HuH-7.5 (cell line): ENCODE measurements at regions not wholly inside any gene's neighbourhood (a gene's known extent, or its start where the extent isn't known, plus 50 kb on each side); places are given as distances from the start of the nearest gene placed in this dataset.

Experiments used
- DNase-seq: peaks from one replicate; pipeline ENCODE4 v3.0.0; 2011; ENCODE audit warnings: low spot score

DNA sequence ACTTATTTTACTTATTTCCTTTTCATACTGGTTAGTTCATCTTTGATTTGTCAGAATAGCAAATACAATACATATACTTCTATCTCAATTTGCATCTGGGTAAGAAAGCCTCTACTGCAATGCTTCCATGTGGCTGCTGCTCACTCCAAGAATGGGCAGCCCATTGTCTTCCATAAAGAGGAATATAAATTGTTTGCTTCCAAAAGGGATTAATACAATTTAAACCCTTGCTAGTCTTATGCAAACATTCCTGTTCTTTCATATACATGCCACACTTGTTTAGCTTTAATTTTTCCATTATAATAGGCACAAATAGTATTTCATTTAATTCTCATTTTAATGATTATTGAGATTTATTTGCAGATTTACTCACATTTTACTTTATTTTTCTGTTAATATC lies 555.4 kb upstream of the POM121L12 start:
- DNase-seq, result no peak

DNA sequence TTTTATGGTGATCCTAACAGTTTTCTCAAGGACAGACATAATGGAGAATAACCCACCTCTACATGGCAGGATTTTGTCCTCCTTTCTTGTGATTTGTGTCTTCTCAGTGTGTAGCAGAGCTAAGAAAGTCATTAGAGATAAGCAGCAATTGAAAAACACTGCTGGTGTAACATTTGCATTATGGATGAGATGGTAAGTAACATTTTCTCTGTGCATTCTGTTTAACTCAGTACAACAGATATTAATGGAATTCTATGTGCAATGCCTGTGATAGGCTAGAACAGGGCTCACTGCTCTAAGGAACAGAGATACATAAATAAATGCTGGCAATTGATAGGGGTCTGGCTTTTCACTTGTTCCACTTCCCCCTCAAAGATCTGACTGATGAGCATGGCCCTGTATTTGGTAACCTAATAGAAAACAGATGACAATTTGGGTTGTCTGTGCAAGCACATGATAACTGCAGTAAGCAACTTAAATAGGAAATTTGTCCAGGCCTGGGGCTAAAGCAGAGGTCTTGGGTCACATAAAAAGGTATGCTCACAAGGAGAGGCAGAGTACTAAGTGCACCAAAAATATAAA lies 560.3 kb upstream of the POM121L12 start:
- no peak for DNase-seq

DNA sequence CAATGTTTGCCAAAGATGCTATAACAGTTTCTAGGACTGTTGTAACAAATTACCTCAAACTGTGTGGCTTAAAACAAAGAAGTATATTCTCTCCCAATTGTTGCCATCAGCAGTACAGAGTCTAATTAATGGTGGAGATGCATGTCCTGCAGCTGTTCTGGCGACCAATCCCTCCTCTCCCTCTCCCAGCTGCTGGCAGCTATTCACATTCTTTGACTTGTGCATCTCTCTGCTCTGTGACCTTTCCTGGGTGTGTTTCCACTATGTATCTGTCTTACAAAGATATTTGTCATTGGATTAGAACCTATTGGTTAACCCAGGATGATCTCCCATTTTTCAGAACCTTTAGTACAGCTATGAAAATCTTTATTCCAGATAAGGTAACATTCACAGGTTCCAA lies 561.7 kb upstream of the POM121L12 start:
- no peak for DNase-seq

DNA sequence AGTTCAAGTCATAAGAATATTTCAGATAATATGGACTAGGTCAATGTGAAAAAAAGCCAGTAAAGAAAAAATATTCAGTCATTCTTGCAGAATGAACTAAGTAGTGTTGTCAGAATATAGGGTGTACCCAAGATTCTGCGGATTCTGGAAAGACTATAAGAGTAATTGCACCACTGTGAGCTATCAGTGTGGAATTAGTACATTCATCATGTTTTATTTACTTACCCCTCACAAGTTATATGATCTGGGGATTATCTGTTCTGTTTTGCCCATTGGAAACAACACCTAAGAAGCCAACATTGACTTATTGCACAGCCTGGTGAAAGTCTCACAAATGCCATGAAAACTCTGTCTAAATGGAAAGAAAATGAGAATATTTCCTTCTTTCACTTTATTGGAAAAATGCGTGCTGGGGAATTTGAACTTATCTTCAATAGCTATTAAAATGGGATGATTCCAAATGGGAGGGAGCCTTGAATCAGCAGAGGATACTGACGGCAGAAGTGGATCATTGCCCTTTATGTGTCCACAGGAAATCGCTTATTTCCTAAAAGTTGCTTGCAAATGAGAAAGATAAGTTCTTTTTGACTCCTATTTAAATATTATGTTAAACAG lies 563.3 kb upstream of the POM121L12 start:
- DNase-seq, result no peak

DNA sequence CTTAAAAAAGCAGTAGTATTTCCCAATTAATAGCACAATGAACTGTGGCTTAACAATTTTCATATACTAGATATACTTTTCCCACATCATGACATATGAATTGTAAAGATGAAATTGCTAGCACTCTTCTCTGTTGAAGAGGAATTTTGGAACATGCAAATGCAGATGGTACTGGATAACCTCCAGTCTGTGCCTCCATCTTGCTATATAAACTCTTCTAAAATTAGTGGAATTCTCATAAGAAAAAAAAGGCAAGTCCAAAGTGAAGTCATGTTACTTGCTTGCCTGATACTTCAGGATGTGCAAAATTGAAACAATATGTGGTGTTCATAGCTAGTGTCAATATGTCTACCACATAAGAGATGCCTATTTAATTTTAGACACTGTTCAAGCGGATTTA lies 570.2 kb upstream of the POM121L12 start:
- DNase-seq, result no peak

DNA sequence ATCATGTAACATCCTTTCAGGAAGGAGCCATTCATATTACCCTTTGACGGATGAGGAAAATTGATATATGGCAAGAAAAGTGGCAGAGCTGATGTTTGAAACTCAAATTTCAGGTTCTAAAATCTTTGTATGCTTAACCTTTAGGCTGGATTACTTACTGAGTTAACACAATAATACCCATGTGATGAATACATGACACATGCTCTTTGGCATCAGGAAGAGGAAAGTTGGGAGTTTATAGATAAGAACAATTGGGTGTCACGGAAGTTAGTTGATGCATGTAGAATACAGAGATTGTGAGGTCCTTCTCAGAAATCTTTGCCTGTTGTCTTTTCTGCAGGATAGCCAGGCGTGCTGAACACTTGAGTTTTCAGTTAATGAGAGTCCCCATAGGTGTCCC lies 572.1 kb upstream of the POM121L12 start:
- DNase-seq, result no peak

DNA sequence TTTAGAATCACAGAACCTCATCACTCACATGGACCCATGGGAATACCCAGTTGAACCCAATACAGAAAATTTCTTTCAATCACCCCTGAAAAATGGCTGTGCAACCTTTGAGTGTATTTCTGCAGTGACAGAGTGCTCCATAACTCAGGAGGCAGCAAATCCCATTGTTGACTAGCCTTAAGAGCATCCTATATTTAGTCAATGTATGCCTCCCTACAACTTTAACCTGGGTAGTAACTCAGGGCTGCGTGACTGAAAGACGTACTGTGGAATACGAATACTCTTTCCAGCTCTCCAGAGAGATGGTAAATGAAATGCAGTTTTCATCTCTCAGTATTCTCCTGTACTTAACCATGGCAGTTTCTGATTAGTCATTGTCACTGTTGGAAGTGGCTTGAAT lies 573.0 kb upstream of the POM121L12 start:
- DNase-seq, result no peak

DNA sequence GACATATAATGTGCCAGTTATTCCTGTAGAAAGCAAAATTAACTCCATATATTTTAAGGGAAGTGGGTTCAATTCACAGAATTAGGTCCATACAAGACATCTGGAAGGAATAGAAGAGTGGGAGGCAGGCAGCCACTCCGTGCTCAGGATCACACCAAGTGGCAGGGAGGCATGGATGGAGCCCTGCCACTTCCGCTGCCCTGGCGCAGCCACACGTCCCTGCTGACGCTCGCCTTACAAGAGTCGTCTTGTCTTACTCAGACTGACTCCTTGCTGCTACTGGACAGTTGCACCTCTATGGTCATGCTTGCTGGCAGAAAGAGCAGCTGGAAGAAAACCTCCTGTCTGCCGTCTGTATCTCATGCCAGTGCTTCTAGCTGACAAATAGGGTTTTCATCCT lies 579.9 kb upstream of the POM121L12 start:
- no peak for DNase-seq

DNA sequence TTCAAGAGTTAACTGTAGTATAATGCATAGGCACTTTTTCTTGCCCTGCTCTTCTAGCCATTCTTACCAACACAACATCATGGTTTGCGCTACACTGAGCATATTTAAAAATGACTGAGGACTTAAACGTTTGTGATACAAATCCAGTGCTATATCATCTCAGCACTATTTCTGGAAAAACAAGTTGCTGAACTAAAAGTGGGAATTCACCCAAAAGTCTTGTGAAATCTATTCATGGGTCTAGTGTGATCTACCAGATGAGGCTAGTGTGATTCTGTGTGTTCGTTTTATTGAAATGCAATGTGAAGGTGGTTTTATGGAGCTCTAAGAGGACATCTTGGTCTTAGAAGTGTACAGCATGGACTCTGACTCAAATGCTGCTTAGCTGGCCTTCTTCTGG lies 584.6 kb upstream of the POM121L12 start:
- DNase-seq, result no peak

DNA sequence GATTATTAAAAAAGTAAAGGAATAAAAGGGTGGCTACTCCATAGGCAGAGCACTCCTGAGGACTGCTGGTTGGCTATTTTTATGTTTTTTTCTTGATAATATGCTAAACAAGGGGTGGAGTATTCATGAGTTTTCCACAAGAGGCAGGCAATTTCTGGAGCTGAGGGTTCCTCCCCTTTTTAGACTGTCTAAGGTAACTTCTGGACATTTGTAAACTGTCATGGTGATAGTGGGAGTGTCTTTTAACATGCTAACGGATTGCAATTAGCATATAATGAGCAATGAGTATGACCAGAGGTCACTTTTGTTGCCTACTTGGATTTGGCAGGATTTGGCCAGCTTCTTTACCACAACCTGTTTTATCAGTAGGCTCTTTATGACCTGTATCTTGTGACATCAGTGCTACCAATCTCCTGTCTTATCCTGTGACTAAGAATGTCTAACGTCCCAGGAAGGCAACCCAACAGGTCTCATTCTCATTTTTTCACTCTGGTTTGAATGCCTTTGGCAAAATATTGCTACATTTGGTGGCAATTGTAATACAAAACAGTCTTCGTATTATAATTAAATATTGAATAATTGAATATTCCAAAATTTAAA lies 587.8 kb upstream of the POM121L12 start:
- DNase-seq, result no peak

DNA sequence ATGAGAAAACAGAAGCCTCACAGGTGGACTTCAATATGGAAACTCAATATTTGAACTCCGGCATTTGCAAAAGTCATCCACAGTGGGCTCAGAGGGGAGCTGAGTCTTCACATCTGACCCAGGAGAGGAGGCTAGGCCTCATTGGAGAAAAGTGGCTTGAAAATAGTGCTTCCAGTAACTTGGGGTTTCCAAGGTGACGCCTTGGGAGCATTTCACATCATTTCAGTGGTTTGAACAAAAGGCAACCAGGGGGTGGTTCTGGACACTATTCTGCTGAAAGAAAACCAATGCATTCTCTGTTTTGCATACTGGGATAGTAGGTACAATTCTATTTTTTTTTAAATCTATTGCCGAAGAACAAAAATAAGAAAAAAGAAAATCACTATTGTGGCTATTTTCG lies 599.2 kb upstream of the POM121L12 start:
- DNase-seq, result no peak

DNA sequence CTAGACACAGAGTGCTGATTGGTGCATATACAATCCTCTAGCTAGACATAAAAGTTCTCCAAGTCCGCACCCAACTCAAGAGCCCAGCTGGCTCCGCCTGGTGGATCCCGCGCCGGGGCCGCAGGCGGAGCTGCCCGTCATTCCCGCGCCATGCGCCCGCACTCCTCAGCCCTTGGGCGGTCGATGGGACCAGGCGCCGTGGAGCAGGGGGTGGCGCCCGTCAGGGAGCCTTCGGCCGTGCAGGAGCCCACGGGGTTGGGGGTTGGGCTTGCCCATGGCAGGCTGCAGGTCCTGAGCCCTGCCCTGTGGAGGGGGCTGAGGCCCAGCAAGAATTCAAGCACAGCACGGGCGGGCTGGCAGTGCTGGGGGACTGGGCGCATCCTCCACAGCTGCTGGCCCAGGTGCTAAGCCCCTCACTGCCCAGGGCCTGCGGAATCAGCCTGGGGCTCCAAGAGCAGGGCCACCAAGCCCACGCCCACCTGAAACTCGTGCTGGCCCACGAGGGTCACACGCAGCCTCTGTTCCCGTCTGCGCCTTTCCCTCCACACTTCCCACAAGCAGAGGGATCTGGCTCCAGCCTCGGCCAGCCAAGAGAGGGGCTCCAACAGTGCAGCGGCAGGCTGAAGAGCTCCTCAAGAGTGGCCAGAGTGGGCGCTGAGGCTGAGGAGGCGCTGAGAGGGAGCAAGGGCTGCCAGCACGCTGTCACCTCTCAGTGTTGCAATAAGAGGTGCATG lies 604.2 kb upstream of the POM121L12 start:
- DNase-seq, result no peak

DNA sequence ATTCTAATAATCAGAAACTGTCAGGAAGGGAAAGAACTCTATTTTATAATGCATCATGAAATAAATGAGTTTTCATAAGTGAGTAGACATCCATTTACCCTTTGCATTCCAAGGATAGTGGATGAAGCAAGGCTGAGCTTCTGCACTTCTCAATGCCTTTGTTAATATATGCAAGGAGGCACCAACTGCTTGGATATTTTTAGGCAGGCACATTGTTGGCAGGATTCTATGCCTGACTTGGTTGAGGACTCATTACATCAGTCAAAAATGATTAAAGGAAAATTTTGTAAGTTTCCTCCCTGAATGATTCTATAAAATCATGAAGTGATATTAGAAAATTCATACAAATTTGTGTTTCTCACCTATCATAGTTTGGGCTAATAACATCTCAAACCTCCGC lies 612.2 kb upstream of the POM121L12 start:
- no peak for DNase-seq

DNA sequence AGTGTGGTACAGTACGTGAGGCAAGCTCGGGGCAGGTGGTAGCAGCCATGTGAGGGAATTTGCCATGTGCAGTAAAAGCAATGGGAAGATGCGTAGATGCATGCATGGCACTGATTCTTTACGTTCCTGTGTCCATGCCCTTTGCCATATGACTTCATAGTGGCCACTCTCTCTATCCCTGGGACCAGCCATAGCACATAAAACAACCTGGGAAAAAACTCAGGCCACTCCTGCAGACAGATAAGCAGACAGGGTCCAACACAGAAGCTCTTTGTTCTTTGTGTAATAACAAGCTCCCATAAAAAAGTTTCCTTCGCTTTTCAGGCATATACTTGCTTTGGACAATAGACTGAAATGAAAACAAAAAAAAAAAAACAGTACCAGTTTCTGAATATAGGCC lies 622.4 kb upstream of the POM121L12 start:
- DNase-seq, result no peak

DNA sequence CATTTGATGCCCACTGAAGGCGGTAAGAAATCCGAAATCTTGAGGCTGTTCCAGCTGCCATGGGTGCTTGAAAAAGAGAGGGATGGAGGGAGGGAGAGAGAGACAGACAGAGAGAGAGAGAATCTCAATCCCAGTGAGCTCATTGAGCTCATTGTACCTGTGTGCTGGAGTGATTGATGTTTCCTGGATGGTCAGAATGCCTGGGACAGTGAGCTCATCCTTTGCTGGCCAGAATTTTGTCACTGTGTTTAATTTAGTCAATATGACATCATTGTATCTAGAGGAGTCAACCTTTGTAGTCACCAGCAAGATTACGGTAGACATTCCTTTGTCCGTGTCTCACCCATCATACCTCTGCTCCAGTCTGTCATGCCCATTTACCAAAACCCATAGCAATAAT lies 625.4 kb upstream of the POM121L12 start:
- DNase-seq, result no peak

DNA sequence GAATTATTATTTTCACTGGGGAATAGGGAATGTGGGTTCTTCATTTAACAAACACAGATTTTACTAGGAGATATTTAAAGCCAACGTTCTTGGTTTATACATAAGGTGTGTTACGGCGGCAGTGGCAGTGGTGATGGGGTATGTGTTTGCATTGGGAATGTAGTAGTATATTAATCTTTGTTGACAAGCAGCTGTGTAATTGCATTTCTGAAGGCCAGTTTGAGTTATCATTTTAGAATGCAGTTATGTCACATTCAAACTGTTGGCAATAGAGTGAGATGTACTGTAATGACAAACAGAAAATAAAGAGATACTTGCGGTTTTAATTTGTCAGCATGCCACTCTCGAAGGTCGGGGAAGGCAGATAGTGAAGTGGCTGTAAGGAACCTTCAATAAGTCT lies 628.6 kb upstream of the POM121L12 start:
- DNase-seq, result no peak

DNA sequence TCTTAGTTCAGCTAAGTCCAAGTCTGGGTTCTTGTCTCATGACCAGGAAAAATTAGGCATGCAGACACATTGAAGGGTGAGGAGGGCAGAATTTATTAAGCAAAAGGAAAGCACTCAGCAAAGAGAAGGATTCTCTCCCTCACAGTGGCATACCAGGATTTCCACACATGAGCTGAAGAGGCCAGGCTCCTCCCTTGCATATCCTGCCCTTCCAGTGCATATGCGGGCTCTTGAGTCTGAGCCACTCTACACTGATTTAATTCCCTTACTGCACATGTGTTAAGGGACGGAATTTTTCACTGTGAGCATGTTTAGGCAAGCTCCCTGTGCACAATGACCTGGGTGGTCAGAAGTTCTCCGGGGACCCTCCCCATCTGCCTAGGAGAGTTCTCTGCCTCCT lies 652.7 kb upstream of the POM121L12 start:
- no peak for DNase-seq

DNA sequence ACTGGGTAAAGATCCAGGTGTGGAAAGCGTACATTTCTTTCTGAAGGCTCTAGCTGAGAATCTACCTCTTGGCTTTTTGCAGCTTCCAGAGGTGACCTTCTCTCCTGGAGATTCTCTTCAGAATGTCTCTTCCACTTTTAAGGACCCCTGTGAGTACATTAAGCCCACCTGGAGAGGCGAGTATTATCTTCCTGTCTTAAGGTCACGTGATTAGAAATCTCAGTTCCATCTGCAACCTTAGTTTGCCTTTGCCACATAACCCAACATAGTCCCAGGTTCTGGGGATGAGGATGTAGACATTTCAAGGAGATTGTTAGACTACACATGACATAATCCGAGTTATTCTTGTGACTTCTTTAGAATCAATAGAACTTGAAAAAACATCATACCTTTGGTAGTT lies 665.5 kb upstream of the POM121L12 start:
- no peak for DNase-seq

DNA sequence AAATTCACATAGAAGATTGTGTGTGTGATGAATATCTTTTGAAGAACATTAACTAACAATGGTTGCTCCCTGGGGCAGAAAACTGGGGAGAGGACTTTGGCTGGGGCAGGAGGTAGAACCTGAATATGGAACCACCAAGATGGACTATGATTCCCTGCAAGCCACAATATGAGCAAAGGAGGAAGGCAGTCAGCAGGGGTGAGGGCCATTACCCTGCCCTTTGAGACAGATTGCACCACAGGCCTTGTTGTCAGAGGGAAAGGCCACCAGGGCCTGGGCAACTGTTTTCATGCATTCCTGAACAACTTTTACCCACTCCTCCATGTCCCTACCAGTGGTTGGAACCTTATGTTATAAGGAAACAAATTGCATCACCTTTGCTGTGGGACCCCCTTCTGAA lies 670.1 kb upstream of the POM121L12 start:
- no peak for DNase-seq

DNA sequence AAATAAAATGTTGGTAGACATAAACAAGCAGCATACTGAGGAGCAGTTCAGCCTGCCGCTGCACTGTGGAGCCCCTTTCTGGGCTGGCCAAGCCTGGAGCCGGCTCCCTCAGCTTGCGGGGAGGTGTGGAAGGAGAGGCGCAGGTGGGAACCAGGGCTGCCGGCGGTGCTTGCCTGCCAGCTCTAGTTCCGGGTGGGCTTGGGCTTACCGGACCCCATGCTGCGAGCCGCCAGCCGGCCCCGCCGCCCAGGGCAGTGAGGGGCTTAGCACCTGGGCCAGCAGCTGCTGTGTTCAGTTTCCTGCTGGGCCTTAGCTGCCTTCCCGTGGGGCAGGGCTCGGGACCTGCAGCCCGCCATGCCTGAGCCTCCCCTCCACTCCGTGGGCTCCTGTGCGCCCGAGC lies 672.9 kb upstream of the POM121L12 start:
- DNase-seq, result no peak

DNA sequence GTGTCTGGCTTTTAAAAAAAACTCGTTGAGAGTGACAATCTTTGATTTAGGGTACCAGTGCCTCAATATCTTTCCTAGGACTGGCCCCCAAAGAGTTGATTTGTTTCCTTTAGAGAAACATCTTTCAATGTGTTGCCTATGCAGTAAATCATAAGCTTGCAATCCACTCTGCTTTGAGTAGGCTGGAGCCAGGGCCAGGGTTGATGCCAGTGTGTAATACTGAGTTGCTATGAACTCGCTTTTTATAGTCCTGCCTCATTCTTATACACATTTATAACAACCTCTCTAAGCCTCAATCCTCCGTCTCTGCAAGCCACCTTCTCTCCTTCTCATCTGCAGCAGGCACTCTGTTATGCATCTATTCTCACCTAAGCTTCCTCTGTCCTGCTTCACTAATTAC lies 674.9 kb upstream of the POM121L12 start:
- DNase-seq, result no peak

DNA sequence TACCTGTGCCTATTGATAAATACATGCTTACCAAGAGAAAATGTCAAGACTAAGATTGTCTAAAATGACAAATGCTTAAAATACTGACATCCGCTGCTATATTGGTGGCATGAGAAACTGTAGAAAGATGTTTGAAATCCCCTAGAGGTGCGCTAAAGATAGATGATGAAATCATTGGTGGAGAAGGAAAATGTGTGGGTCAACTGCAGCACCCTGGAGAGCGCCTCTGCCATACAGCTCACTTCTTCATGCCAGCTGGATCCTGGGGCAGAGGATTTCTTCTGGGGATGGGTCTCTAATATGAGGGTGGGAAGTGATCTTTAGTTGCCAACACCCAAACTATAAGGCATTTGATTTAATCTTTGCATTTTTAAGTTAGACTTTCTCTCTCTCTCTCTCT lies 680.4 kb upstream of the POM121L12 start:
- no peak for DNase-seq
